Body of pancreas (tissue), 4 donors: ENCODE measurements at regions not wholly inside any gene's neighbourhood (a gene's known extent, or its start where the extent isn't known, plus 50 kb on each side); places are given as distances from the start of the nearest gene placed in this dataset.

Source experiments
- POLR2A ChIP-seq, 3 donors: fragments of 450-650 bp; IDR thresholded peaks; one replicate each; pipeline ENCODE4 v1.6.1; 2016; ENCODE audit warnings: antibody characterized with exemption in 3 of 3, mild to moderate bottlenecking in 2 of 3
- TF ChIP-seq, protein P1 (sequence below), 7 experiments: fragments of 450-650 bp in 4 of 7; fragments of 200-600 bp in 3 of 7; sonication (generic) in 3 of 7; IDR thresholded peaks; one replicate each; pipeline ENCODE4 v1.5.1; 2016 to 2019; ENCODE audit warnings: antibody characterized with exemption in 7 of 7

DNA sequence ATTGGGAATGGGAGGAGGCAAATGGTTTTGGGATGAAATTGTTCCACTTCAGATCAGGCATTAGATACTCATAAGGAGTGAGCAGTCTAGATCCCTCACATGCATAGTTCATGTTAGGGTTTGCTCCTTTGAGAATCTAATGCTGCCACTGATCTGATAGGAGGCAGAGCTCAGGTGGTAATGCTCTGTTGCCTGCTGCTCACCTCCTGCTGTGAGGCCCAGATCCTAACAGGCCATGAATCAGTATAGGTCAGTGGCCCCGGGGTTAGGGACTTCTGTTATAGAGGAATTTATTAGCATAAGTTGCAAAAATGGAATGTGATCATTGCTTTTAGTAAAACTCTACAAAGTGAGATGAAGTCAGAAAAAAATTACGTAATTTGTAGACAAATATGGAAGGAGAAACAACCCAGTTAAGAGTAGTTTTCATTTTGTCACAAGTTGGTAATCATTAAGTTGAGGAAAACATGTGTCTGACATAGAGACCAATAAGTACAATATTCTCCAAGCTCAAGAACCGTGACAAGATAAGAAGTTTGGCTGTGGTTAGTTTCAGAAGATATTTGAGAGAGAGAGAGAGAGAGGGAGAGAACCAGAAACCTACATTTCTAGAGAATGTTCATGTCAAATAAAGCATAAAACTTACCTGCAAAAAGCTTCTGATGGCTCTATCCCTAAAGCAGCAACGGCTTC lies 689.7 kb upstream of the PRMT6 start:
- TF ChIP-seq POLR2A (IDR thresholded peaks at IDR 0.05), result no peak
- TF ChIP-seq, protein P1, sequence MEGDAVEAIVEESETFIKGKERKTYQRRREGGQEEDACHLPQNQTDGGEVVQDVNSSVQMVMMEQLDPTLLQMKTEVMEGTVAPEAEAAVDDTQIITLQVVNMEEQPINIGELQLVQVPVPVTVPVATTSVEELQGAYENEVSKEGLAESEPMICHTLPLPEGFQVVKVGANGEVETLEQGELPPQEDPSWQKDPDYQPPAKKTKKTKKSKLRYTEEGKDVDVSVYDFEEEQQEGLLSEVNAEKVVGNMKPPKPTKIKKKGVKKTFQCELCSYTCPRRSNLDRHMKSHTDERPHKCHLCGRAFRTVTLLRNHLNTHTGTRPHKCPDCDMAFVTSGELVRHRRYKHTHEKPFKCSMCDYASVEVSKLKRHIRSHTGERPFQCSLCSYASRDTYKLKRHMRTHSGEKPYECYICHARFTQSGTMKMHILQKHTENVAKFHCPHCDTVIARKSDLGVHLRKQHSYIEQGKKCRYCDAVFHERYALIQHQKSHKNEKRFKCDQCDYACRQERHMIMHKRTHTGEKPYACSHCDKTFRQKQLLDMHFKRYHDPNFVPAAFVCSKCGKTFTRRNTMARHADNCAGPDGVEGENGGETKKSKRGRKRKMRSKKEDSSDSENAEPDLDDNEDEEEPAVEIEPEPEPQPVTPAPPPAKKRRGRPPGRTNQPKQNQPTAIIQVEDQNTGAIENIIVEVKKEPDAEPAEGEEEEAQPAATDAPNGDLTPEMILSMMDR (IDR thresholded peaks at IDR 0.05), result no peak
